ENCODE measurements at regions not wholly inside any gene's neighbourhood (a gene's known extent, or its start where the extent isn't known, plus 50 kb on each side); places are given as distances from the start of the nearest gene placed in this dataset.

DNA sequence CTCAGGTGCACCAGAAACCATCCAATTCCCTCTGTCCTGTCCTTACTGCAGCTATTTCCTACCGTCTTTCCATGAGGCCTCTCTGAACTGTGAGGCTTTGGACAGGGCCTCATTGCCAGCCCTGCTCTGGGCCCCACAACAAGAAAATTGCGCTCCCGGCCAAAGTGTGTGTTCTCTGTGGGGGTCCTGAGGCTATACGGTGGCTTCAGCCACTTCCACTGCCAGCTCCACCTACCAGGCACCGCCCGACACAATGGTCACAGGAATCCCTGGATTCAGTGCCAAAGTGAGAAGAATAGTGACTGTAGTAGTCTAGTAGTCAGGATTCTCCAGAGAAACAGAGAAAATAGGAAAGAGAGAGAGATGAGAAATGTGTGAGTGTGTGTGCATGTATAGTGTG lies 140.2 kb downstream of the IRS1 start:
- TF ChIP-seq, protein P1, sequence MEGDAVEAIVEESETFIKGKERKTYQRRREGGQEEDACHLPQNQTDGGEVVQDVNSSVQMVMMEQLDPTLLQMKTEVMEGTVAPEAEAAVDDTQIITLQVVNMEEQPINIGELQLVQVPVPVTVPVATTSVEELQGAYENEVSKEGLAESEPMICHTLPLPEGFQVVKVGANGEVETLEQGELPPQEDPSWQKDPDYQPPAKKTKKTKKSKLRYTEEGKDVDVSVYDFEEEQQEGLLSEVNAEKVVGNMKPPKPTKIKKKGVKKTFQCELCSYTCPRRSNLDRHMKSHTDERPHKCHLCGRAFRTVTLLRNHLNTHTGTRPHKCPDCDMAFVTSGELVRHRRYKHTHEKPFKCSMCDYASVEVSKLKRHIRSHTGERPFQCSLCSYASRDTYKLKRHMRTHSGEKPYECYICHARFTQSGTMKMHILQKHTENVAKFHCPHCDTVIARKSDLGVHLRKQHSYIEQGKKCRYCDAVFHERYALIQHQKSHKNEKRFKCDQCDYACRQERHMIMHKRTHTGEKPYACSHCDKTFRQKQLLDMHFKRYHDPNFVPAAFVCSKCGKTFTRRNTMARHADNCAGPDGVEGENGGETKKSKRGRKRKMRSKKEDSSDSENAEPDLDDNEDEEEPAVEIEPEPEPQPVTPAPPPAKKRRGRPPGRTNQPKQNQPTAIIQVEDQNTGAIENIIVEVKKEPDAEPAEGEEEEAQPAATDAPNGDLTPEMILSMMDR (conservative IDR thresholded peaks at IDR 0.05): no peak
- no peak for TF ChIP-seq ZFX (IDR thresholded peaks at IDR 0.05)
